ENCODE measurements at regions not wholly inside any gene's neighbourhood (a gene's known extent, or its start where the extent isn't known, plus 50 kb on each side); places are given as distances from the start of the nearest gene placed in this dataset.

- H3K18ac ChIP-seq (ENCODE audit: low read depth in 1 of 2, low read length in 2 of 2) = no peak overlapping the region
These were observed 756.3 kb downstream of the REEP3 start for GRCh38 chr10:64277536-64277935.

GRCh38 chr10:64283621-64284020 is 762.4 kb downstream of the REEP3 start:
- no peaks in the 10 kb centered on the region for H3K79me1 ChIP-seq (replicated peaks; ENCODE audit: low read length, poor library complexity, severe bottlenecking)
- whole genome bisulfite sequencing = 83% methylated on average over 3 of the region's 3 CpGs
- no peak overlapping the region for H4K91ac ChIP-seq (ENCODE audit: low read length)
- no peaks in the 10 kb centered on the region for H3K27me3 ChIP-seq (ENCODE audit: control insufficient read depth in 1 of 2, insufficient read depth in 1 of 2, low read length in 2 of 2)
- no peak overlapping the region for H3K9ac ChIP-seq (ENCODE audit: low read length)
- no peak overlapping the region for H2BK15ac ChIP-seq (ENCODE audit: low read depth, poor library complexity, severe bottlenecking)
- no peak overlapping the region for H3K23ac ChIP-seq (ENCODE audit: low read length in 2 of 2)
- H4K8ac ChIP-seq (ENCODE audit: low read length) = no peak overlapping the region
- H3K4ac ChIP-seq (ENCODE audit: low read depth in 1 of 2, low read length in 2 of 2) = no peak overlapping the region
- H3K4me2 ChIP-seq (ENCODE audit: low read length, poor library complexity, severe bottlenecking) = no peak overlapping the region
- H3K36me3 ChIP-seq (ENCODE audit: control insufficient read depth in 1 of 2, insufficient read depth in 2 of 2, low read depth in 1 of 2, low read length in 2 of 2) = no peaks in the 10 kb centered on the region
- H3K18ac ChIP-seq (ENCODE audit: low read depth in 1 of 2, low read length in 2 of 2) = no peak overlapping the region
- H2AK5ac ChIP-seq (ENCODE audit: low read length, severe bottlenecking) = no peak overlapping the region
- no peak overlapping the region for H3K4me3 ChIP-seq (ENCODE audit: insufficient read depth in 1 of 2, low read depth in 1 of 2, low read length in 2 of 2)
- no peak overlapping the region for H2BK120ac ChIP-seq (ENCODE audit: low read depth, low read length)
- H2BK12ac ChIP-seq (ENCODE audit: low read length in 2 of 2) = no peak overlapping the region
- no peak overlapping the region for H3K14ac ChIP-seq (ENCODE audit: low read length in 2 of 2)
- no peak overlapping the region for H3K27ac ChIP-seq (ENCODE audit: low read length, poor library complexity, severe bottlenecking)
- DNase-seq = no peak
- no peaks in the 10 kb centered on the region for H3K4me1 ChIP-seq (ENCODE audit: control insufficient read depth, insufficient read depth, low read depth, low read length)
- H2AFZ ChIP-seq (ENCODE audit: low read depth, low read length) = no peak overlapping the region
- no peak overlapping the region for H2BK5ac ChIP-seq (ENCODE audit: low read depth, low read length, poor library complexity, severe bottlenecking)
- no peaks in the 10 kb centered on the region for H3K9me3 ChIP-seq (ENCODE audit: control insufficient read depth, low read length)

More at GRCh38 chr10:64277536-64277935, 756.3 kb downstream of the REEP3 start:
- H2BK120ac ChIP-seq (ENCODE audit: low read depth, low read length) = no peak overlapping the region
- DNase-seq = no peak
- no peak overlapping the region for H2BK15ac ChIP-seq (ENCODE audit: low read depth, poor library complexity, severe bottlenecking)
- no peak overlapping the region for H2AK5ac ChIP-seq (ENCODE audit: low read length, severe bottlenecking)
- no peak overlapping the region for H3K27ac ChIP-seq (ENCODE audit: low read length, poor library complexity, severe bottlenecking)
- no peaks in the 10 kb centered on the region for H3K27me3 ChIP-seq (ENCODE audit: control insufficient read depth in 1 of 2, insufficient read depth in 1 of 2, low read length in 2 of 2)
- no peak overlapping the region for H4K8ac ChIP-seq (ENCODE audit: low read length)
- WGBS = 81% methylated on average over 3 of the region's 3 CpGs
- H3K14ac ChIP-seq (ENCODE audit: low read length in 2 of 2) = no peak overlapping the region
- H3K4me2 ChIP-seq (ENCODE audit: low read length, poor library complexity, severe bottlenecking) = no peak overlapping the region
- H3K36me3 ChIP-seq (ENCODE audit: control insufficient read depth in 1 of 2, insufficient read depth in 2 of 2, low read depth in 1 of 2, low read length in 2 of 2) = no peaks in the 10 kb centered on the region
- H4K91ac ChIP-seq (ENCODE audit: low read length) = no peak overlapping the region
- H2BK12ac ChIP-seq (ENCODE audit: low read length in 2 of 2) = no peak overlapping the region
- no peak overlapping the region for H3K9ac ChIP-seq (ENCODE audit: low read length)
- H3K4ac ChIP-seq (ENCODE audit: low read depth in 1 of 2, low read length in 2 of 2) = no peak overlapping the region
- H3K23ac ChIP-seq (ENCODE audit: low read length in 2 of 2) = no peak overlapping the region
- no peak overlapping the region for H3K4me3 ChIP-seq (ENCODE audit: insufficient read depth in 1 of 2, low read depth in 1 of 2, low read length in 2 of 2)
- no peaks in the 10 kb centered on the region for H3K4me1 ChIP-seq (ENCODE audit: control insufficient read depth, insufficient read depth, low read depth, low read length)
- H2BK5ac ChIP-seq (ENCODE audit: low read depth, low read length, poor library complexity, severe bottlenecking) = no peak overlapping the region
- no peaks in the 10 kb centered on the region for H3K9me3 ChIP-seq (ENCODE audit: control insufficient read depth, low read length)
- no peaks in the 10 kb centered on the region for H3K79me1 ChIP-seq (replicated peaks; ENCODE audit: low read length, poor library complexity, severe bottlenecking)
- H2AFZ ChIP-seq (ENCODE audit: low read depth, low read length) = no peak overlapping the region

GRCh38 chr10:64286533-64286932 is 765.3 kb downstream of the REEP3 start:
- Histone ChIP-seq H3K4me2 (ENCODE audit: low read length, poor library complexity, severe bottlenecking) (no peak overlapping the region), H2BK5ac (ENCODE audit: low read depth, low read length, poor library complexity, severe bottlenecking) (no peak overlapping the region), H3K9me3 (ENCODE audit: control insufficient read depth, low read length) (no peaks in the 10 kb centered on the region), H3K79me1 (replicated peaks; ENCODE audit: low read length, poor library complexity, severe bottlenecking) (no peaks in the 10 kb centered on the region), H3K4ac (ENCODE audit: low read depth in 1 of 2, low read length in 2 of 2) (no peak overlapping the region), H4K91ac (ENCODE audit: low read length) (no peak overlapping the region), H3K9ac (ENCODE audit: low read length) (no peak overlapping the region), H3K27ac (ENCODE audit: low read length, poor library complexity, severe bottlenecking) (no peak overlapping the region), H2BK12ac (ENCODE audit: low read length in 2 of 2) (no peak overlapping the region), H3K14ac (ENCODE audit: low read length in 2 of 2) (no peak overlapping the region), H3K23ac (ENCODE audit: low read length in 2 of 2) (no peak overlapping the region), H4K8ac (ENCODE audit: low read length) (no peak overlapping the region), H3K36me3 (ENCODE audit: control insufficient read depth in 1 of 2, insufficient read depth in 2 of 2, low read depth in 1 of 2, low read length in 2 of 2) (no peaks in the 10 kb centered on the region), H2AFZ (ENCODE audit: low read depth, low read length) (no peak overlapping the region), H2BK15ac (ENCODE audit: low read depth, poor library complexity, severe bottlenecking) (no peak overlapping the region), H3K4me3 (ENCODE audit: insufficient read depth in 1 of 2, low read depth in 1 of 2, low read length in 2 of 2) (no peak overlapping the region), H3K18ac (ENCODE audit: low read depth in 1 of 2, low read length in 2 of 2) (no peak overlapping the region), H2BK120ac (ENCODE audit: low read depth, low read length) (no peak overlapping the region), H3K4me1 (ENCODE audit: control insufficient read depth, insufficient read depth, low read depth, low read length) (no peaks in the 10 kb centered on the region), H3K27me3 (ENCODE audit: control insufficient read depth in 1 of 2, insufficient read depth in 1 of 2, low read length in 2 of 2) (no peaks in the 10 kb centered on the region), H2AK5ac (ENCODE audit: low read length, severe bottlenecking) (no peak overlapping the region)
- WGBS = 72% methylated on average over 2 of the region's 2 CpGs
- no peak for DNase-seq

- Histone ChIP-seq H3K4me2 (ENCODE audit: low read length, poor library complexity, severe bottlenecking) (no peak overlapping the region), H2BK120ac (ENCODE audit: low read depth, low read length) (no peak overlapping the region), H3K4me1 (ENCODE audit: control insufficient read depth, insufficient read depth, low read depth, low read length) (no peaks in the 10 kb centered on the region), H3K79me1 (replicated peaks; ENCODE audit: low read length, poor library complexity, severe bottlenecking) (no peaks in the 10 kb centered on the region), H2BK5ac (ENCODE audit: low read depth, low read length, poor library complexity, severe bottlenecking) (no peak overlapping the region), H4K91ac (ENCODE audit: low read length) (no peak overlapping the region), H2BK15ac (ENCODE audit: low read depth, poor library complexity, severe bottlenecking) (no peak overlapping the region), H3K36me3 (ENCODE audit: control insufficient read depth in 1 of 2, insufficient read depth in 2 of 2, low read depth in 1 of 2, low read length in 2 of 2) (no peaks in the 10 kb centered on the region), H3K9me3 (ENCODE audit: control insufficient read depth, low read length) (no peaks in the 10 kb centered on the region), H4K8ac (ENCODE audit: low read length) (no peak overlapping the region), H3K18ac (ENCODE audit: low read depth in 1 of 2, low read length in 2 of 2) (no peak overlapping the region), H3K27ac (ENCODE audit: low read length, poor library complexity, severe bottlenecking) (no peak overlapping the region), H2BK12ac (ENCODE audit: low read length in 2 of 2) (no peak overlapping the region), H2AFZ (ENCODE audit: low read depth, low read length) (no peak overlapping the region), H3K4ac (ENCODE audit: low read depth in 1 of 2, low read length in 2 of 2) (no peak overlapping the region), H3K27me3 (ENCODE audit: control insufficient read depth in 1 of 2, insufficient read depth in 1 of 2, low read length in 2 of 2) (no peaks in the 10 kb centered on the region), H3K14ac (ENCODE audit: low read length in 2 of 2) (no peak overlapping the region), H3K4me3 (ENCODE audit: insufficient read depth in 1 of 2, low read depth in 1 of 2, low read length in 2 of 2) (no peak overlapping the region), H3K9ac (ENCODE audit: low read length) (no peak overlapping the region), H2AK5ac (ENCODE audit: low read length, severe bottlenecking) (no peak overlapping the region), H3K23ac (ENCODE audit: low read length in 2 of 2) (no peak overlapping the region)
- WGBS = 88% methylated on average over 1 of the region's 1 CpG
- no peak for DNase-seq
These were observed 767.2 kb downstream of the REEP3 start for GRCh38 chr10:64288404-64288803.

All from mesenchymal stem cell (in vitro differentiated cells and primary cell).